TTC549 (cell line): ENCODE measurements at regions not wholly inside any gene's neighbourhood (a gene's known extent, or its start where the extent isn't known, plus 50 kb on each side); places are given as distances from the start of the nearest gene placed in this dataset.

ENCODE experiments used
- FAIRE-seq: peaks from 2 replicates; lab custom pipeline; 2012; peaks lifted over from hg19 to GRCh38; lab: Jason Lieb, UNC

DNA sequence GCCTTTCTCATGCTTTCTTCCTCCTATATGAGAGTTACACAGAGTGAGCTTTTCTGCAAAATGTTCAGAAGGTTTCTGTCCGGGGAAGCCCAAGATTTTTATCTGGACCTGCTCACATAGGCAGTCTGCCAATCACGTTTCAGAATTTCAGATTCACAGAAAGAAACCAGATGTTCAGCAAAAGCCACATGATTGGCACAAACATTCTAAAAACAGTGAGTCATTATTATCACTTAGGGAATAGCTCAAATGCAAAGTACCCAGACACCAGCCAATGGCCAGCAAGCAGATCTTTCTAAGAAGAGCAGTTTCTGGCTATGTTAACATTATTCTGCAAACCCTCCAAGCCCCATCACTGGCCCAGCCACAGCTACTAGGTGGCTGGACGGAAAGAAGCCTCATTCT lies 1558.5 kb upstream of the TMEM132C start:
- no peak for FAIRE-seq

- FAIRE-seq: no peak
Observed at GRCh38 chr12:126718365-126718764, 1548.6 kb upstream of the TMEM132C start.

GRCh38 chr12:126719912-126720705 lies 1546.9 kb upstream of the TMEM132C start:
- no peak for FAIRE-seq

- FAIRE-seq: no peak
Observed at GRCh38 chr12:126726481-126727217, 1540.3 kb upstream of the TMEM132C start.

- no peak for FAIRE-seq
Observed at GRCh38 chr12:126727218-126728075, 1539.5 kb upstream of the TMEM132C start.

- no peak for FAIRE-seq
Observed at GRCh38 chr12:126734296-126734695, 1532.7 kb upstream of the TMEM132C start.

GRCh38 chr12:126734710-126735109 lies 1532.3 kb upstream of the TMEM132C start:
- FAIRE-seq: no peak

DNA sequence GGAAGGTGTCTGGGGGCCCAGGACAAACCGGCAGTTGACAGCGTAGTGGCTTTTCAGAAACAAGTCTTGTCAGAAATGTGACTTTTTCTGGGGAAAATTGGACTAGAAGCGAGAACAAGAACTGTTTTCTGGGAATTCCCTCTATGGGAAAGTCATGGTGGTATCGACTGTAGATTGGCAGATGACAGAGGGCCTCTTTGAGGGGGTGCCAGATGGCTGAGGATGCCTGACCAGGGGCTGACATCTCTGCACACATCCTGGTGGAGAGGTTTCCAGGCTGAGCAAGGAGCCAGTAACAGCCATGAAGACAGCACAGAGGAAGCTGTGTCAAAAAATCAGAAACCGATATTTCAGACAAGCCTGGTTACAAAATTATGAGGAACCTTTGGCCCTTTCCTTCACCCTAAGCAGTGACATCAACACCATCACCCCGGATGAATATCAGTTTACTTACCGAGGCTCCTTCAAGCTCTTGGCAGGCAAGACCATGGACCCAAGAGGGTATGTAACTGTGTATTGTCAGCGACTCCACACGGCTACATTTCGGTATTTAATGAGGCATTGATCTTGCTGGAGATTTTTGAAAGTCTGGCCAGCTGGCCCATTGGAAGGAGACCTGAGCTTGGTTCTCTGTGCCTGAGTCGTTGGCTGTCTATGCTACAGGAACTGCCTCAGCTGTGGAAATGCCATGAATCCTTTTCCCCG lies 1525.3 kb upstream of the TMEM132C start:
- FAIRE-seq: no peak

DNA sequence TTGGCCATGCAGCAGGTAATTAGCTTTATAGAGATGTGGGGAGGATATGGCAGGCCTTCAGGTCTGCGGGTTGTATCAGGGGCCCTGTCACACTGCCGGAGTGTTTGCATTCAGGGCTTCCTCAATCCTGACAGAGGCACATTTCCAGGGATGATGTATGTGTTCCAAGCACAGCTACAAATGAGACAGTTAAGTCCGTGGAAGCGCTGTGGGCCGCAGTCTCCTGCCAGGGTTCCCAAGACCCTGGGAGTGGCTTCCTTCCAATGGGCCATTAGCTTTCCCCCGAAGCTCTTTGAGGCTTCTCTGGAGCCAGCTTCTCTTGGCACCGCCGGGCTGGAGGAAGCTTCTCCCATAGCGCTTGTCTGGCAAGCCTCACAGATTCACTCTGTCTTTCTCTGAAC lies 1524.7 kb upstream of the TMEM132C start:
- FAIRE-seq: no peak

DNA sequence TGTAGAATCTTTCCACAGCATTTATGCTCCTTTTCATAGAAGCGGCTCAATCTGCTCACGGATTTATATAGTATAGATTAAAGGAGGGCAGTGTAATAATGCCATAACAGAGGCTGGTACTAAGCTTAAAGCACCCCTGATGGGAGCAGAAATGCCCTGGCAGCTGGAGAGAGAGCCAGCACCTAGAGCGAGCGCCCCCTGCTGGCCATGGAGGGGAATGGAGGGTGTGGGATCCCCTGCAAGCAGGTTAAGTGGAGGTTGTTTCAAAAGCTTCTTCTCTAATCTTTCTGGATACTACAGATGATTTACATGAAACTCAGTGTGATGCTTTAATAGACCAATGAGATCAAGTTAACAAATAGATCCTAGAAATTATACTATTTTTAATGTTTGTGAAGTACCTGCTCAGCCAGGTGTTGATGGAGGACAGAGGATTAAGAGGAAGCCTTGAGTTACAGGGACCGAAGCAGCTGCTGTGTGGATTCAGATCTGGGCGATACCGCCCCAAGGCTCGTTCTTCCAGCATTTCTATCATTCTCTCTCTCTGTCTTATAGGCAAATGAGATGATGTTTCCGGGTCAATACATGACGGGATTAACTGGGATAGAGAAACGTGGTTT lies 1519.3 kb upstream of the TMEM132C start:
- no peak for FAIRE-seq

DNA sequence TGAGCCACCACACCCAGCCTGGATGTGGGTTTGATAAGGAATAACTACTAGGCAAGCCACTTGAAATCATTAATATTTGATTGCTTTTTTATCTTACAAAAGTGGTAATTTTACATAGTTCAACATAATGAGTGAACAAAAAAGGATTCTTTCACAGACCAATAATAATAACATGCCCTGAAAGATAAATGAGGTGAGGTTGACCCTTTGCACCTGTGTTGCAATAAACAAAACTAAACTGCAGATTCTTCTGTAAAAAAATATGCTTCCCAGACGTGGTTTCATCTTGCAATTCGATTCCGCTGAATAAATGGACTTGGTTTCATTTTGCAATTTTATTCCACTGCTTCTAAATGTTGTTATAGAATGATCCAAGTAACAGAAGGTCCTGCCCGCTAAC lies 1514.9 kb upstream of the TMEM132C start:
- no peak for FAIRE-seq

- no peak for FAIRE-seq
Observed at GRCh38 chr12:126757326-126757725, 1509.6 kb upstream of the TMEM132C start.

- FAIRE-seq: no peak
Observed at GRCh38 chr12:126760092-126760491, 1506.9 kb upstream of the TMEM132C start.

- no peak for FAIRE-seq
Observed at GRCh38 chr12:126761420-126761819, 1505.5 kb upstream of the TMEM132C start.

GRCh38 chr12:126762150-126762549 lies 1504.8 kb upstream of the TMEM132C start:
- FAIRE-seq: no peak

- no peak for FAIRE-seq
Observed at GRCh38 chr12:126763359-126763758, 1503.6 kb upstream of the TMEM132C start.

GRCh38 chr12:126767334-126767733 lies 1499.6 kb upstream of the TMEM132C start:
- no peak for FAIRE-seq

DNA sequence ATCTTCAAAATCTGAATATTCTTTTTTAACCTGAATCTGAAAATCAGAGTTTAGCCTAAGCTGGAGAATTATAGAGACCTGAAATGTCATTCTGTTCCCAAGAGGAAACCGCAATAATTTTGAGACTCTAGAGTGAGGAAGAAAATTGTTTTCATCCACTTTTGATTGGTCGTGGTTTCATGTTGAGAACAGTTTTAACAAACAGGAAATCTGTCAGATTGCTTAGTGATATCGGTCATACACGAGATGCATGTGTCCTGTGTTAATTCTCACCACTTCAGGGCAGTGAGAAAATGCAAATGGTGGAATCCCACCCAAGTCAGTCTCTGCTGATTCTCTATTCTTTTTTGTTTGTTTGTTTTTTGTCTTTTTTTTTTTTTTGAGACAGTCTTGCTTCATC lies 1498.5 kb upstream of the TMEM132C start:
- no peak for FAIRE-seq

- FAIRE-seq: no peak
Observed at GRCh38 chr12:126770188-126770587, 1496.8 kb upstream of the TMEM132C start.

GRCh38 chr12:126772171-126772864 lies 1494.7 kb upstream of the TMEM132C start:
- FAIRE-seq: no peak

DNA sequence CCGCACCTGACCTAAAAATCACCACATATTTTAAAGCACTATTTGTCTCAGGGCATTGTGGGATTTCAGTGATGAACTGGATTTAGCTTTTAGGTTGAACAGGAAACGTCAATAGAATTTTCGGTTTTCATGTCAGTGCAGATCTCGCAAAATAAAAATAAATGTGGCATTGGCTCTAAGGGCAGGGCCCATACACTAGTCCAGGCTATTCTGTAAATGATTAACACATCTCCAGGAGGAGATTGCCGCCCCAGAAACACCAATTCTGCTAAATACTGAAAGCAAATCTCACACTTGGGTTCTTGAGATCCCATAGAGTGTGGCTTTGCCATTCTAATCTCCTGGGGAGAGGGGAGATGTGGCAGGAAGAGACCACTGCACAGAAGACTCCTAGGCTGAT lies 1494.0 kb upstream of the TMEM132C start:
- no peak for FAIRE-seq
